OCI-M2 (cell line): ENCODE measurements at regions not wholly inside any gene's neighbourhood (a gene's known extent, or its start where the extent isn't known, plus 50 kb on each side); places are given as distances from the start of the nearest gene placed in this dataset.
"Not testable (repeated sequence)": the region's sequence is repeated elsewhere in the genome, so short reads cannot be mapped to it uniquely, and the experiment has no call there.

Experiments used
- DNase-seq: peaks from one replicate; lab custom pipeline; 2025; ENCODE audit not compliant: unreplicated experiment; lab: John Stamatoyannopoulos, UW

DNA sequence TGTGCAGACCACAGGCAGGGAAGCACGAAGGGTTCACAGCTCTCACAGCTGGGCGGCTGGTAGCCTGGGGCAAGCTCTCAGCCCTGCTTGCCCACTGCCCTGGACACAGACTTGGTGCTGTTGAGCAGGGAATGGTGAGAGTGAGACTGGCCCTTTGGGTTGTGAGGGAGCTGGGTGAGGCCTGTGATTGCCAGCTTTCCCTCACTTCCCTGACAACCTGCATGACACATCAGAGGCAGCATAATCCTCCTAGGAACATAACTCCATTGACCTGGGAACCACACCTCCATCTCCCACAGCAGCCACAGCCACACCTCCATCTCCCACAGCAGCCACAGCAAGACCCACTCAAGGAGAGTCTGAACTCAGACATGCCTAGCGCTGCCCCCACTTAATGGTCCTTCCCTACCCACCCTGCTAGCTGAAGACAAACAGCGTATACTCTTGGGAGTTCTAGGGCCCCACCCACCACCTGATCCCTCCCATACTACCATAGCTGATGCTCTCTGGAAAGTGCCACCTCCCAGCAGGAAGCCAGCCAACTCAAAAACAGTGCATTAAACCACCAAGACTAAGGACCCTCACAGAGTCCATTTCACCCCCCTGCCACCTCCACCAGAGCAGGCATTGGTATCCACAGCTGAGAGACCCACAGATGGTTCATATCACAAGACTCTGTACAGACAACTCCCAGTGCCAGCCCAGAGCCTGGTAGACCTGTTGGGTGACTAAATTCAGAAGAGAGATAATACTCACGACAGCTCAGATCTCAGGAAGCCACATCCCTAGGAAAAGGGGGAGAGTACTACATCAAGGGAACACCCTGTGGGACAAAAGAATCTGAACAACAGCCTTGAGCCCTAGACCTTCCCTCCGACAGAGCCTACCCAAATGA lies 60.2 kb upstream of the PRSS3 start:
- not testable (repeated sequence) for DNase-seq

DNA sequence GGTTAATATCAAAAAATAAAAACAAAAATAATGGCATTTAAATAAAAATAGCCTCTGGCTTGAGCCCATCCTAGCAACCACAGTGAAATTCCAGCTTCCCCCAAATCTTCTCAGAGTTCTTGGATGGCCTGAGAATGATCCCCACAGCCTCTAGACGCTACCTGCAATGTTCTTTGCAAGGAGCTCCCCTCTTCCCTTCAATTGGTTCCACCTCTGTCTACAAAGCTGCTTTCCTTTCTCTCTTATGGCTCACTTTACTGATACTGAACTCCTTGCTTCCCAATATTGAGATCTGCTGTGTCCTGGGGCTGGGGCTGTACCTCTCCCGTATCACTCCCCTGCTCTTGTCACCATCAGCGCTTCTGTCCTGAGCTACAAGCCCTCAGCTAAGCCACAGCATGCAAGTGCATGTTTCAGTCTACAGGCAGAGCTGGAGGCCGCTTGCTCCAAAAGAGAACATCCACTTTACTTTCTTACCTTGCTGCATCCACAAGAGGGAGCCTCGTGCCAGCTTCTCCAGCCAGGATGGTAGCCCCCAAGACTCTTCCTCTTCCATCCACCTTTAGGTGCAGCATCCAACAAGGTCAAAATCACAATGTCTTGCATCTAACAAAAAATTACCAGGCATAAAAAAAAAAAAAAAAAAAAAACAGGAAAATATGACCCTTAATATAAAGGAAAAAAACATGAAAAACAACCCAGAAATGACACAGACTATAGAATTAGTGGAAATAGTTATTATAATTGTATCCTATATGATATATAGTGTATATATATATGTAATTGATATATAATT lies 57.4 kb upstream of the PRSS3 start:
- DNase-seq, result no peak

- DNase-seq, result no peak
Measured at GRCh38 chr9:33739398-33739797, 56.0 kb upstream of the PRSS3 start.

DNA sequence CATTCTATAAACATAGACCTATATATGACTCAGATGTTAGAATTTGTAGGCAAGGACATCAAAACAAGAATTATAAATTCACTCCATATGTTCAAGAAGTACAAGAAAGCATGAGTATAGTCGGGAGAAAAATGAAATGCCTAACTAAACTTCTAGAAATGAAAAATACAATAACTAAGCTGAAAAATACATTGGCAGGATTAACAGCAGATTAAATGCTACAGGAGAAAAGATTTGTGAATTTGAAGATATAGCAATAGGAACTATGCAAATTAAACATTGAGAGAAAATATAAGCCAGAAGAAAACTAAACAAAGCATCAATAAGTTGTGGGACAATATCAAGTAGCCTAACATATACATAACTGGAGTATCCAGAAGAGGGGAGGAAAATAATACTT lies 55.3 kb upstream of the PRSS3 start:
- DNase-seq, result no peak

- DNase-seq, result not testable (repeated sequence)
Measured at GRCh38 chr9:33740958-33741357, 54.4 kb upstream of the PRSS3 start.

GRCh38 chr9:33742051-33742450 lies 53.3 kb upstream of the PRSS3 start:
- DNase-seq, result no peak

GRCh38 chr9:33742519-33742918 lies 52.8 kb upstream of the PRSS3 start:
- DNase-seq, result no peak
